Kidney glomerular epithelial cell (primary cell): ENCODE measurements at regions not wholly inside any gene's neighbourhood (a gene's known extent, or its start where the extent isn't known, plus 50 kb on each side); places are given as distances from the start of the nearest gene placed in this dataset.

ENCODE experiments used
- DNase-seq: peaks from one replicate; lab custom pipeline; 2025; lab: John Stamatoyannopoulos, UW

DNA sequence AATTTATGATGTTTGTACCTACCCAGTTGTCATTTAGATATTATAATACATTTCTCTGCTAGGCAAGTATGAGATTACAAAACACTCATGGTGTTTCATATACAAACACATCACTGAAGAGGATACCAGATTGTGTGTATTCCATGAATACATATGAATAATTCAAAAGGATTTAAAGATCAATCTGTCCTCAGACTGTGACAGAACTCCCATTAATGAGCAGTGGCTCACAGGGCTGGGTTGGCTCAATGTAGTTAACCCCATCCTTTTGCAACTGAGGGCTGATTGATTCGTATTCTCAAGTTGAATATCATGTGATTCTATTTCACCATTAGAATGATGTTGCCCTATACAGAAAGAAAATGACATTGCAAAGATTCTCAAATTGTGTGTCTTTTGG, 79.6 kb upstream of the SPANXN2 start:
- no peak for DNase-seq

DNA sequence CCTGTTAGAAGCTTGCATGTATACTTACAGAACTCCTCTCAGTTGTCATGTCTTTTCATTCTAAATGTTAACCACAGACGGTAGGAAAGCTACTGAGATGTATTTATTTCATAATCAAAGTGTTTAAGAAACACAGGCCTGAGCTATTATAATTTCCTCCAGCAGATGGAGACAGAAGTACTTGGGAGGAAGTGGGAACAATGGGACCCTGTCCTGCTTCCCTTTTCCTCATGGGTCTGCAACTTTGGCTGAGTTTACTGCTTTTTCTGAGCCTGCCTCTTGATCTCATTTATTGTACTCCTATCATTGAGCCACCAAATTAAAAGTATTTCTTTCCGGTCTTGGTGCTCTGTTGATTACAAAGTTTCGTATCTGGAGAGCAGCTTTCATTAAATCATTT, 67.7 kb upstream of the SPANXN2 start:
- peak; percentile 5 for DNase-seq

DNA sequence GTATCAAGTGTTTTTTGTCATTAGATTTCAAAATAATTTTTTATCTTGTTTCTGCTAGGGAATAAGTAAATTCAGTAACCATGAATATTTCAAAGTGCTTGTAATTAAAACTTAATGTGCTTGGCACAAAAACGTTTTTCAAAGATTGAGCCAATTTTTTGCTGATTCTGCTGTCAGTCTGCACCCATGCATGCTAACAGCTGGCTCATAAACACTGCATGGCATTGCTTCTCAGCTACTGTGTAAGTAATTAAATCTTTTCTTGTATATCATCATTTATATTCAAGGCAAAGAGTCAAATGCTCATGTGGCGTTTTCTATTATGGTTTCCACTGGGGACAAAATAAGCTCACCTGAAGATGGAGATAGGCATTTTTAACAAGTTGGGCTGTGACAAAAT, 66.8 kb upstream of the SPANXN2 start:
- no peak for DNase-seq

DNA sequence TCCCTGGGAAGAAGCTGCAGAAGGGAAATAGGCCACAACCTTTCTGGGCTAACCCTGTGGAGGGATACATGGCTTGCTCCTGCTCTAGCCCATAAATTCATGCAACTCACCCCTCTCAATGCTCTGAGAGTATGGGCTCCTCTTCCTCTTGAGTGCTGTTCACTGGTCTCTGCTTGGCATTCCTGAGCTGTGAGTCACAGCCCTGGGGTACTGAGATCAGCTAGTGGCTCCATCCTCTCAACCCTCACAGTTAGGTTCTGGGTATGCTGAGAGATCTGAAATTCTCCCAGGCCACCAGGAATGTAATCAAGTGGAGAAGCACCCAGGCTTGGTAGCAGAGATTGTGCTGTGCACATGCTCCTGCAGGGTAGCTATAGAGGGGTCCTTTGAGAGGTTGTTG, 60.6 kb upstream of the SPANXN2 start:
- peak; percentile 1 for DNase-seq
